ENCODE measurements at regions not wholly inside any gene's neighbourhood (a gene's known extent, or its start where the extent isn't known, plus 50 kb on each side); places are given as distances from the start of the nearest gene placed in this dataset.

GRCh38 chr1:215330426-215330825 is 236.7 kb upstream of the KCTD3 start:
- Histone ChIP-seq H3K27ac (no peak overlapping the region), H3K36me3 (no peaks in the 10 kb centered on the region), H3K27me3 (no peaks in the 10 kb centered on the region), H3K9me3 (no peaks in the 10 kb centered on the region), H3K4me3 (no peak overlapping the region), H3K4me1 (no peaks in the 10 kb centered on the region)
- intact Hi-C loops (cut with DNase I), result no loop called here
- no peak for TF ChIP-seq CTCF (IDR thresholded peaks at IDR 0.05)
- no peak for DNase-seq
- FAIRE-seq, result no peak
- no peak for ATAC-seq

DNA sequence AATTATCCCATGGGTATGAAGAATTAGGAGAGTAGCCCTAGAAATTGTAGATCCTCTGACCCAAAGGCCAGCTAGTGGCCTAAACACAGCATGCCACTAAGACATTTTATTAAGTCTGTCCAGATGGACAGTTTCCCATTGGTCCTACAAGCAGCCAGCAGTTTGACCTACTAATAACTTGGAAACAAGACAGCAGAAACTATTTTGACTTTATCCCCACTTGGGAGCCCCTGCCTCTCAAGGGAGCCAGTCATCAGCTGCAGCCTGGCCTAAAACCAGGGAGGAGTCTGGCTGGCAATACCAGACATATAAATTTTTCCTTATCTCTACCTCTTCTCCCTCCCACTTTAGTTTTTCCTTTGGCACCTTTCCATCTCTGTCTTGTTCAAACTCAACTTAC is 222.6 kb upstream of the KCTD3 start:
- no peak for FAIRE-seq

DNA sequence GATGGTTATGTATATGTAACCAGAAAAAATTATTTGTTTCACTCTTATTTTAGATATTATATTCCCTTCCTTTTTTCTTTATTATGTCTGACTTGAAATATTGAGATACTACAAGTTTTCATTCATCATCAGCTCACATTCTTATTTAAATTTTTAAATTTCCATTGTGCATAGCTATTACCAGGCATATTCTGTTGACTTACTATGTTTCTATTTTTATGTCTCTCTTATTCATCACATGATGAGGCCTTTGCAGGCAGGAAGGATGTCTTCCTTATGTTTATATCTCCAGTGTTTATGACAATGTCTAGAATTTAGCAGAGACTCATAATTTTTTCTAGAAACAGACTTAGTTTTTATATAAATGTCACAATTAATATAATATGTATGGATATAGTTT is 221.9 kb upstream of the KCTD3 start:
- no peak for ATAC-seq
- TF ChIP-seq CTCF (IDR thresholded peaks at IDR 0.05), result no peak
- Histone ChIP-seq H3K27ac (no peak overlapping the region), H3K9me3 (no peaks in the 10 kb centered on the region), H3K4me3 (no peak overlapping the region), H3K36me3 (no peaks in the 10 kb centered on the region), H3K4me1 (no peaks in the 10 kb centered on the region), H3K27me3 (no peaks in the 10 kb centered on the region)
- FAIRE-seq, result no peak
- intact Hi-C loops (cut with DNase I), result no loop called here
- no peak for DNase-seq

More for the DNA sequence above, 222.6 kb upstream of the KCTD3 start:
- Histone ChIP-seq H3K4me3 (no peak overlapping the region), H3K9me3 (no peaks in the 10 kb centered on the region), H3K27me3 (no peaks in the 10 kb centered on the region), H3K36me3 (no peaks in the 10 kb centered on the region), H3K27ac (no peak overlapping the region), H3K4me1 (no peaks in the 10 kb centered on the region)
- TF ChIP-seq CTCF (IDR thresholded peaks at IDR 0.05), result no peak
- ATAC-seq, result no peak
- intact Hi-C loops (cut with DNase I), result no loop called here
- no peak for DNase-seq

DNA sequence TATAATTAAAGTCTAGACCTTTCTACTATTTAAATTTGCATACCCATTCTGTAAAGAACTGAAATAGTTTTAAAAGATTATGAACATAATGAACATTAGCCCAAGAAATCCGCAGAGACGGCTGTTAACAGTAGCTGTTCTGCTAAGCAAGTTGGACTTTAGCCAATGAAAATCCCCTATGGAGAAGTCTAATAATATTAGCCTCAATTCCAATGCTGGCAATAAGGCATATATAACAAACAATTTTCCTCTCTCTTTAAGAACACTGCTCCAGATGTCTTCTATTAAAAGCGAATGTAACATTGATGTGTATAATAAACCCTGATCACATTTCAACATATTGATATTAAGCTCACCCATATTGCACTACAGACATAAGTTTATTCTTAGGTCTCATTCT is 221.3 kb upstream of the KCTD3 start:
- no peaks in the 10 kb centered on the region for H3K4me1 ChIP-seq
- no peaks in the 10 kb centered on the region for H3K27me3 ChIP-seq
- ATAC-seq, result no peak
- DNase-seq, result no peak
- intact Hi-C loops (cut with DNase I), result no loop called here
- WGBS, 2 donors, result 56 to 68% methylated on average over 3 of the region's 3 CpGs
- no peak for FAIRE-seq
- H3K4me3 ChIP-seq, result no peak overlapping the region
- no peaks in the 10 kb centered on the region for H3K36me3 ChIP-seq
- no peaks in the 10 kb centered on the region for H3K9me3 ChIP-seq
- H3K27ac ChIP-seq, result no peak overlapping the region
- TF ChIP-seq CTCF (IDR thresholded peaks at IDR 0.05), result no peak

- H3K4me1 ChIP-seq, result no peaks in the 10 kb centered on the region
- H3K27me3 ChIP-seq, result no peaks in the 10 kb centered on the region
- ATAC-seq, result no peak
- FAIRE-seq, result no peak
- intact Hi-C loops (cut with DNase I), result no loop called here
- no peak overlapping the region for H3K27ac ChIP-seq
- H3K4me3 ChIP-seq, result no peak overlapping the region
- WGBS, 2 donors, result 81 to 90% methylated on average over 2 of the region's 2 CpGs
- TF ChIP-seq CTCF (IDR thresholded peaks at IDR 0.05), result no peak
- no peak for DNase-seq
- H3K9me3 ChIP-seq, result no peaks in the 10 kb centered on the region
- no peaks in the 10 kb centered on the region for H3K36me3 ChIP-seq
These were observed 209.2 kb upstream of the KCTD3 start for GRCh38 chr1:215357901-215358300.

Data from pancreas (tissue), 10 donors.